SK-N-MC (cell line): ENCODE measurements at regions not wholly inside any gene's neighbourhood (a gene's known extent, or its start where the extent isn't known, plus 50 kb on each side); places are given as distances from the start of the nearest gene placed in this dataset.

Experiments used
- DNase-seq: peaks from one replicate; pipeline ENCODE4 v3.0.0-alpha.2; 2011; ENCODE audit warnings: low read depth, low spot score
- H3K27ac ChIP-seq: fragments of 200-600 bp; sonication (generic); 2 replicates; pipeline ENCODE4 v1.5.1; 2016; ENCODE audit warnings: mixed run types
- H3K36me3 ChIP-seq: fragments of 200-600 bp; sonication (generic); 2 replicates; pipeline ENCODE4 v1.6.1; 2017; ENCODE audit warnings: antibody characterized with exemption, low read length, mixed read lengths; ENCODE audit not compliant: insufficient read depth
- H3K4me3 ChIP-seq: fragments of 200-600 bp; sonication (generic); 2 replicates; pipeline ENCODE4 v1.5.1; 2016
- H3K9ac ChIP-seq: fragments of 200-600 bp; sonication (generic); 2 replicates; pipeline ENCODE4 v1.8.0; 2017; ENCODE audit warnings: mixed run types, mixed read lengths; ENCODE audit not compliant: insufficient read length
- H3K9me3 ChIP-seq: fragments of 200-600 bp; sonication (generic); 2 replicates; pipeline ENCODE4 v1.6.1; 2017; ENCODE audit warnings: low read depth, mild to moderate bottlenecking, antibody characterized with exemption, low read length, moderate library complexity, mixed read lengths
- EZH2 ChIP-seq: fragments of 200-600 bp; sonication (generic); IDR thresholded peaks from one replicate; pipeline ENCODE4 v1.6.1; 2017; ENCODE audit warnings: antibody characterized with exemption
- FOXP2 ChIP-seq: optimal IDR thresholded peaks from 2 replicates; pipeline ENCODE3; 2011; ENCODE audit warnings: mild to moderate bottlenecking, moderate library complexity; ENCODE audit not compliant: insufficient read depth; ENCODE audit errors: extremely low read length, control extremely low read depth
- POLR2AphosphoS5 ChIP-seq: IDR thresholded peaks from 2 replicates; pipeline ENCODE4 v1.6.1; 2012; ENCODE audit warnings: mild to moderate bottlenecking, low read depth, low read length, borderline replicate concordance

DNA sequence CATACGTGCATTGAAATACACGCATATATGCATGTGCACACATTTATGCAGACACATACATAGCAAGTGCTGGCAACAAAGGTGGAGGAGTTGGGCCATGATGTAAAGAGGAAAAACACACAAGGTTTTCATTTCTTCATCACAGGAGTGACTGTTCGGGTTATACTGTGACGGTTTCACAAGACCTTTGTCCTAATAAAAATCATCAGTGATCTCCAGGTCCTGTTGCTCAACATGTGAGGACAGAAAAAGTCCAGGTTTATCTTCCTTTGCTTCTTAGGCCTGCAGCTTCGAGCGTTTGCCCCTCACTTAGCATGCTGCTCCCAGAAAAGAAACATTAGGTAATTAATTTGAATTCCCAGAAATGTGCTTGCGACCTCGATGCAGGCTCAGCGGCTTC, 1260.0 kb upstream of the TMEM132C start:
- no peak for DNase-seq
- Histone ChIP-seq H3K4me3 (no peak overlapping the region), H3K9me3 (no peaks in the 10 kb centered on the region), H3K27ac (no peak overlapping the region), H3K9ac (no peak overlapping the region), H3K36me3 (no peaks in the 10 kb centered on the region)
- no peak for TF ChIP-seq FOXP2
- no peak for TF ChIP-seq EZH2
- no peak for TF ChIP-seq POLR2AphosphoS5

DNA sequence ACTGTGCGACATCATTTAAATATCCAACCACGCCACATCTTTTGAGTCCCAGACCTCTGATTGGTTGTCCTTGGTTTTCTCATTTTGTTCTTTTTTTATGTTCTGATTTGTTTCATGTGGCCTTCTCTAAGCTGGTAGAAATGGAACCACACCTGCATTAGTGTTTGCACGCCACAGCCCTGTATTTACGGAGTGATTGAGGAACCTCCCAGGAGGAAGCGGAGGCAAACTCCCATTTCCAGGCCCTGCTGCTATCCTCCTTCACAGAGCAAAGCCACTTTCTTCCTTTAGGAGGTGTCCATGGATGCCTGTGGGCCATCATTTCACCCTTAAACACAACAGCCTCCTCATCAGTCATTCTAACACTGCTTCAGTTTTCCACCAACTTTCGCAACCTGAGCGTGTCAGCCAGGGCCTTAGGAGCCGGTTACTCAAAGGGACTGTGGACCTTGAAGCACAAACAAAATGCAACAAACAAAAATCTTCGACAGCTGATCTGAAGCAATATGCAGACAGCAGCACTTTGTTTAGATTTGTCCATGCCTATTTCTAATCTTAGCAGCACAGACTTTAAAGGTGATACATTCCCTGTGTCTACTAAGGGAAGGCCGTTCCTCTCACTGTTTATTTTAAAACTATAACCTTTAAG, 1258.1 kb upstream of the TMEM132C start:
- no peaks in the 10 kb centered on the region for H3K36me3 ChIP-seq
- no peak for TF ChIP-seq EZH2
- no peak for TF ChIP-seq POLR2AphosphoS5
- no peak for TF ChIP-seq FOXP2
- H3K9ac ChIP-seq = no peak overlapping the region
- no peak for DNase-seq
- no peak overlapping the region for H3K27ac ChIP-seq
- no peaks in the 10 kb centered on the region for H3K9me3 ChIP-seq
- H3K4me3 ChIP-seq = no peak overlapping the region

DNA sequence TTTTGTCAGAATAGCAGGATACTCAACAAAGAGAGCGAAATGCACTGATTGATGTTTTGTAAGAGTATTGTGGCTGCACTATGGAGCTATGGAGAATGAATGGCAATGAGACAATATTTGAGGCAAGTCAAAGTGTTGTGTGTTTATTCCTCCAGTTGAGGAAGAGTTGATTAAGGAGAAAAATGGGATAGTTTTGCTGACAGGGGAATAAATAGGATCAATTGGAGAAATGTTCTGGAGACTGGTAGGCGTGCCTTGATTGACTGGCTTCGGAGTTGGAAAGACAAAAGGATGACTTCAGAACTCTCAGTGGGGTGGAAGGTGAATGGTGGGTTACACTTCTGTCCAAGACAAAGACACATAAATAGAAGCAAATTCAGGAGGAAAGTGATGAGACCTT, 1254.9 kb upstream of the TMEM132C start:
- Histone ChIP-seq H3K4me3 (no peak overlapping the region), H3K27ac (no peak overlapping the region), H3K9ac (no peak overlapping the region), H3K9me3 (no peaks in the 10 kb centered on the region), H3K36me3 (no peaks in the 10 kb centered on the region)
- no peak for DNase-seq
- TF ChIP-seq EZH2 = no peak
- TF ChIP-seq POLR2AphosphoS5 = no peak
- TF ChIP-seq FOXP2 = no peak

DNA sequence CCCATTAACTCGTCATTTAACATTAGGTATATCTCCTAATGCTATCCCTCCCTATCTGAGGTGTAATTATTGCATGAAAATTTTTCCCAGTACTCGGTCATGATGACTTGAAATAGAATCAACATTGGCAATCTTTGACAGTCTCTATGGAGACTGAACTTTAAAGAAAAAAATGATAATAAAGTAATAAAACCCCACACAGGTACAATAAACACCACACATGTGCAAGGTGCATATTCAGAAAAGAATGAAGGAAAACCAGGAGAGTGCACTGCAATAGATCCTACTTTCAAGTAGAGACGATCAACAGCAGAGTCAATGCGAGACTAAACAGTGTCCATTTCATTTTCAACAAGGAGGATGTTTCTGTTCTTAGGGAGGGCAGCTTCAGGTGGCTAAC, 1253.8 kb upstream of the TMEM132C start:
- Histone ChIP-seq H3K9ac (no peak overlapping the region), H3K9me3 (no peaks in the 10 kb centered on the region), H3K36me3 (no peaks in the 10 kb centered on the region), H3K27ac (no peak overlapping the region), H3K4me3 (no peak overlapping the region)
- no peak for DNase-seq
- TF ChIP-seq EZH2 (no peak), POLR2AphosphoS5 (no peak), FOXP2 (no peak)

DNA sequence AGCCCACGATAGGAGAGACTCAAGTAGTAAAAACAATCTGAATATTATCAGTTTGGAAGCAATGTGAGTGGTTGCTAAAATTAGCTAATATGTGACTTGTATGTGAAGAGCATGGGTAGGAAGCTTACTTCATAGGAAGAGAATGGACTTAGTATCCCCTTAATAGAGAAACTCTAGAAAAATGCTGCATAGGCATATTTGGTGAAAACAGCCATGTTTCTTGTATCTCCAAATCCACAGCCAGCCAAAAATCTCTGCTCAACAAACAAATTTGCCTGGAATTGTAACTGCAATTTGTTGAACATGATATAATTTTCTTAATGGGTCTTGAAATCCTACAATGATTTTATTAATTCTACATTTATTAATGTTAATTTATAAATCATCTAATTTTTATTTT, 1252.9 kb upstream of the TMEM132C start:
- TF ChIP-seq POLR2AphosphoS5 (no peak), FOXP2 (no peak), EZH2 (no peak)
- no peak for DNase-seq
- H3K27ac ChIP-seq = no peak overlapping the region
- H3K4me3 ChIP-seq = no peak overlapping the region
- no peak overlapping the region for H3K9ac ChIP-seq
- H3K9me3 ChIP-seq = no peaks in the 10 kb centered on the region
- no peaks in the 10 kb centered on the region for H3K36me3 ChIP-seq

DNA sequence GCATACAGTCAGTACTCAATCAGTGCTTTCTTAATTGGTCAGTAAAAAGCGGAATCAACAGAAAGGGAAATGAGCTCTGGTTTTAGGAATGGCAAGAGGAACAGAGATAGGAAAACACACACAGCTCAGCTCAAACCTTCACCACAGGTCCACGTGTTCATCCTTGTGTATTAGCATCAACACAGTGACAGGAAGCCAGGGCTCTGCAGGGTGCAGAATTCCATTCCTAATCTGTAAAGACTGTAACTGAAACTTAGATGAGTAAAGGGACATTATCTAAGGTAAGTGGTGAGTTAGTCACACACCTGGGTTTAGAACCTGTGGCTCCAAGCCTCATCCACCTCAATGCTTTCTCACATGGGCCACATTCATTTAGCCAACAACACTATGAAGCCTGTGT, 1242.2 kb upstream of the TMEM132C start:
- Histone ChIP-seq H3K27ac (no peak overlapping the region), H3K9ac (no peak overlapping the region), H3K4me3 (no peak overlapping the region), H3K36me3 (no peaks in the 10 kb centered on the region), H3K9me3 (no peaks in the 10 kb centered on the region)
- no peak for DNase-seq
- no peak for TF ChIP-seq POLR2AphosphoS5

DNA sequence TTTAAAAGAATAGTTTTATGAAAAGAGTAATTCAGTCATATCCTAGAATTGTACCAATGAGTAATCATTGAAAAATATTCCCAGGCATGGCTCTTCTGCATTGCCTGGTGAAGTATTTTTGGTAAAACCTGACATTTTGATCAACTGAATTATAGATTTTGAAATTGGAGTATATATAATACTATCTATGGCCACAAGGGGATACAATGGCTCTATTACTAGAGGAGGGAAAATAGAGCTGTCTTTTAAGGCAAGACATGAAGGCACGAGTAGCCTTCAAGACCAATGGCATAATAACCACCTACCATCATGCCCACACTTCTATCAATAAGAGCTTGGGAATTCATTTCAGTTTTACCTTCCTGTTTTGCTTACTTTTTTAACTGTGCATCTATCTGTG, 1241.4 kb upstream of the TMEM132C start:
- Histone ChIP-seq H3K9me3 (no peaks in the 10 kb centered on the region), H3K36me3 (no peaks in the 10 kb centered on the region), H3K4me3 (no peak overlapping the region), H3K27ac (no peak overlapping the region), H3K9ac (no peak overlapping the region)
- TF ChIP-seq POLR2AphosphoS5 (no peak), EZH2 (no peak), FOXP2 (no peak)
- DNase-seq = peak; percentile 6

DNA sequence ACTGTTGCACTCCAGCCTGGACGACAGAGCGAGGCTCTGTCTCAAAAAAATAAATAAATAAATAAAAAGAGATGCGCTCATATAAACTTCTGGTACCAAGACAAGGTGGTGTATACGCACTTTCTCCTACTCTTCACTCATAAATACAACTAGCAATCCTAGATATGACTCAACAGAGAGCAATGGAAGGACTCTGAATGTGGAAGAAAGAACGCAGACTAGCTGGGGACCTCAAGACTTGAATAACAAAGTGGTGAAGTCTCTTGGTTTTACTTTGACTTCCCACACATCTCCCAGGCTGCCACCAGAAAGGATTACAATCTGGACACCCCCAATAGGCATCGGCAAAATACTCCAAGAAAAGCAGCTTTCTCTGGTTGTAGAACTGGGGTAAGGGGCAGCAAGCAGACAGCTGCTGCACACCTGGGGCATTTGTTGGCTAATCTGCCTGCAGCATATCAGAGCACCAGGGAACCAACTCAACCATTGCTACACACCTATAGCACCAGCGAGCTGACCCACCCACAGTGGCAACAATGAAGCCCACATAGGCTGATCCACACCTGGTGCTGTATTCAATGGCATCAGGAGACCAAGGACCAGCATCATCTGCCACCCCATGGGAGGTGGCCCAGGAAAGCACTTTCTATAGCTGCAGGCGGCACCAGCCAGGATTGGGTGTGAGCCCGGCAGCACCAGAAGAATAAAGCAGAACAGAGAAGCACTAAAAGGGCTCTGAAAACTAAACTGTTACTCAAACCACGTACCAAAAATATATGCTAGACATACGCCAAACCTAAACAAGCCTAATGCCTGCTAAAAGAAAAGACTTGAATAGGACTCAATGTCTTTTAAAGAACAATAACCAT, 1231.7 kb upstream of the TMEM132C start:
- Histone ChIP-seq H3K4me3 (no peak overlapping the region), H3K27ac (no peak overlapping the region), H3K36me3 (no peaks in the 10 kb centered on the region), H3K9me3 (no peaks in the 10 kb centered on the region), H3K9ac (no peak overlapping the region)
- TF ChIP-seq POLR2AphosphoS5 (no peak), EZH2 (no peak), FOXP2 (no peak)
- DNase-seq = no peak
